K562 (cell line): ENCODE measurements at regions not wholly inside any gene's neighbourhood (a gene's known extent, or its start where the extent isn't known, plus 50 kb on each side); places are given as distances from the start of the nearest gene placed in this dataset.

Source experiments
- ATAC-seq: fragments of 200-7000 bp; cut with Tn5 transposase; 3 replicates; pipeline ENCODE4 v1.9.1; 2020; ENCODE audit warnings: moderate library complexity
- BruUV-seq: library from RNA; stranded (reverse); fragments of 400-500 nt; replicated peaks from 2 replicates; lab custom pipeline; 2021; lab: Mats Ljungman, UMichigan
- CTCF ChIA-PET: fragments of 300-600 bp; formaldehyde crosslinking; extraction: SDS; loops from one replicate; lab custom pipeline; 2021; ENCODE audit warnings: low intra/inter-chr PET ratio; lab: Yijun Ruan, JAX
- POLR2A ChIA-PET: fragments of 300-600, 350-650 bp; sonication (Branson Sonifier 250); formaldehyde crosslinking; extraction: SDS; loops from one replicate; lab custom pipeline; 2021; ENCODE audit warnings: antibody characterized with exemption, inconsistent platforms; lab: Yijun Ruan, JAX
- DNase-seq, 4 experiments: peaks; one replicate each; pipeline versions ENCODE4 v3.0.0 to v3.0.0-alpha.2; 2011 to 2018; ENCODE audit warnings: low spot score in 3 of 4, mixed read lengths in 3 of 4; ENCODE audit errors: extremely low read depth in 1 of 4
- FAIRE-seq: peaks from 2 replicates; lab custom pipeline; 2011; peaks lifted over from hg19 to GRCh38; lab: Jason Lieb, UNC
- H2AFZ ChIP-seq: 2 replicates; pipeline ENCODE4 v1.6.0; 2011; ENCODE audit warnings: low read depth, low read length, control low read depth, inconsistent platforms
- H3K27ac ChIP-seq: fragments of 200-600 bp; 3 replicates; pipeline ENCODE4 v1.8.0; 2011; ENCODE audit warnings: low read depth, mild to moderate bottlenecking, control low read depth, inconsistent platforms, low read length, moderate library complexity, mixed read lengths; ENCODE audit errors: extremely low read depth
- H3K27me3 ChIP-seq, 2 experiments: fragments of 300-600 bp in 1 of 2; 2 replicates in 1 of 2; 3 replicates in 1 of 2; pipeline versions ENCODE4 v1.6.0 to v1.8.0; 2011; ENCODE audit warnings: inconsistent platforms in 2 of 2, low read length in 2 of 2, mild to moderate bottlenecking in 1 of 2, mixed read lengths in 1 of 2, moderate library complexity in 1 of 2; ENCODE audit not compliant: control insufficient read depth in 2 of 2, insufficient read depth in 2 of 2
- H3K36me3 ChIP-seq: fragments of 300-600 bp; 3 replicates; pipeline ENCODE4 v1.8.0; 2011; ENCODE audit warnings: mild to moderate bottlenecking, low read length, inconsistent platforms; ENCODE audit not compliant: control insufficient read depth, insufficient read depth
- H3K4me1 ChIP-seq, 2 experiments: fragments of 200-600 bp in 1 of 2; replicated peaks in 1 of 2; 2 replicates in 1 of 2; 3 replicates in 1 of 2; pipeline versions ENCODE4 v1.5.1 to v1.8.0; 2011; ENCODE audit warnings: inconsistent platforms in 2 of 2, low read length in 2 of 2, mild to moderate bottlenecking in 1 of 2, mixed read lengths in 1 of 2, moderate library complexity in 1 of 2; ENCODE audit not compliant: control insufficient read depth in 2 of 2, insufficient read depth in 2 of 2
- H3K4me2 ChIP-seq: 2 replicates; pipeline ENCODE4 v1.6.1; 2011; ENCODE audit warnings: low read length, control low read depth, inconsistent platforms, mixed read lengths; ENCODE audit not compliant: insufficient read depth
- H3K4me3 ChIP-seq: fragments of 200-600 bp; sonication (generic), shearing (Covaris generic); 2 replicates; pipeline ENCODE4 v1.5.1; 2016; ENCODE audit warnings: control low read depth, inconsistent platforms
- H3K79me2 ChIP-seq: fragments of 200-600 bp; 3 replicates; pipeline ENCODE4 v1.8.0; 2011; ENCODE audit warnings: low read length, inconsistent platforms; ENCODE audit not compliant: control insufficient read depth, insufficient read depth
- H3K9ac ChIP-seq, 2 experiments: 2 replicates each; pipeline versions ENCODE4 v1.6.0 to v1.6.1; 2011; ENCODE audit warnings: low read depth in 2 of 2, low read length in 2 of 2, control low read depth in 1 of 2, inconsistent platforms in 1 of 2, mild to moderate bottlenecking in 1 of 2, mixed read lengths in 1 of 2; ENCODE audit not compliant: insufficient read depth in 1 of 2
- H3K9me1 ChIP-seq: one replicate; pipeline ENCODE4 v1.6.0; 2011; ENCODE audit warnings: inconsistent platforms, mild to moderate bottlenecking, low read length, moderate library complexity; ENCODE audit not compliant: control insufficient read depth, insufficient read depth
- H3K9me3 ChIP-seq: replicated peaks from 2 replicates; pipeline ENCODE4 v1.5.1; 2011; ENCODE audit warnings: low read depth, low read length, inconsistent platforms; ENCODE audit not compliant: control insufficient read depth, insufficient read depth
- H4K20me1 ChIP-seq: replicated peaks from 2 replicates; pipeline ENCODE4 v1.6.1; 2011; ENCODE audit warnings: low read length, inconsistent platforms, mixed read lengths; ENCODE audit not compliant: control insufficient read depth, insufficient read depth
- EHMT2 ChIP-seq: fragments of 450-650 bp; IDR thresholded peaks from 2 replicates; pipeline ENCODE4 v1.6.1; 2018; ENCODE audit warnings: antibody characterized with exemption
- HEY1 ChIP-seq: fragments of 250-450 bp; sonication (Bioruptor Pico); IDR thresholded peaks from 2 replicates; pipeline ENCODE4 v1.5.0; 2020; ENCODE audit warnings: mild to moderate bottlenecking, moderate library complexity, borderline replicate concordance
- KLF6 ChIP-seq: fragments of 250-450 bp; sonication (Bioruptor Pico); IDR thresholded peaks from 2 replicates; pipeline ENCODE4 v1.4.0; 2020; ENCODE audit warnings: mild to moderate bottlenecking, moderate library complexity, borderline replicate concordance
- NCOA6 ChIP-seq: fragments of 450-650 bp; IDR thresholded peaks from 2 replicates; pipeline ENCODE4 v1.6.1; 2017; ENCODE audit warnings: mild to moderate bottlenecking
- TAF9B ChIP-seq: fragments of 450-650 bp; IDR thresholded peaks from 2 replicates; pipeline ENCODE4 v1.6.1; 2018; ENCODE audit warnings: mild to moderate bottlenecking; ENCODE audit not compliant: partially characterized antibody
- ZNF232 ChIP-seq: sonication (generic); formaldehyde crosslinking; IDR thresholded peaks from 2 replicates; pipeline ENCODE4 v1.8.0; 2022; ENCODE audit warnings: mild to moderate bottlenecking, missing genetic modification reagents
- ZNF696 ChIP-seq: fragments of 250-450 bp; sonication (Bioruptor Pico); conservative IDR thresholded peaks from 2 replicates; pipeline ENCODE4 v1.4.0; 2020; ENCODE audit warnings: mild to moderate bottlenecking, moderate library complexity
- WGBS: fragments of 100-300 bp; shearing (Covaris generic); methylation state at CpG from one replicate; pipeline ENCODE4 v1.1.6; 2016; ENCODE audit warnings: low coverage, mixed read lengths; ENCODE audit not compliant: insufficient coverage; ENCODE audit errors: missing lambda C conversion rate; 5-methylcytosine and 5-hydroxymethylcytosine counted together
- in situ Hi-C: fragments of 300-500 bp; cut with MboI; formaldehyde crosslinking; loops from 4 replicates; pipeline ENCODE4 v1.15.0; 2018; ENCODE audit warnings: inconsistent platforms, mixed read lengths
- intact Hi-C: fragments of 100-400 bp; cut with micrococcal nuclease; formaldehyde crosslinking; loops from 2 replicates; pipeline ENCODE4 v1.14.2; 2022
- TF ChIP-seq, protein P1 (sequence below), 2 experiments: fragments of 450-650 bp in 1 of 2; sonication (generic) in 1 of 2; formaldehyde crosslinking in 1 of 2; IDR thresholded peaks in 1 of 2; conservative IDR thresholded peaks in 1 of 2; 2 replicates each; pipeline versions ENCODE4 v1.6.1 to v1.8.1; 2016 to 2023; ENCODE audit warnings: mild to moderate bottlenecking in 2 of 2, moderate library complexity in 2 of 2, inconsistent platforms in 1 of 2, missing genetic modification reagents in 1 of 2
- TF ChIP-seq, protein P2 (sequence below): sonication (generic); formaldehyde crosslinking; IDR thresholded peaks from 2 replicates; pipeline ENCODE4 v1.9.0; 2022; ENCODE audit warnings: mild to moderate bottlenecking, missing genetic modification reagents
- TF ChIP-seq, protein P3 (sequence below): sonication (generic); formaldehyde crosslinking; IDR thresholded peaks from 2 replicates; pipeline ENCODE4 v1.8.0; 2022; ENCODE audit warnings: mild to moderate bottlenecking, missing genetic modification reagents

DNA sequence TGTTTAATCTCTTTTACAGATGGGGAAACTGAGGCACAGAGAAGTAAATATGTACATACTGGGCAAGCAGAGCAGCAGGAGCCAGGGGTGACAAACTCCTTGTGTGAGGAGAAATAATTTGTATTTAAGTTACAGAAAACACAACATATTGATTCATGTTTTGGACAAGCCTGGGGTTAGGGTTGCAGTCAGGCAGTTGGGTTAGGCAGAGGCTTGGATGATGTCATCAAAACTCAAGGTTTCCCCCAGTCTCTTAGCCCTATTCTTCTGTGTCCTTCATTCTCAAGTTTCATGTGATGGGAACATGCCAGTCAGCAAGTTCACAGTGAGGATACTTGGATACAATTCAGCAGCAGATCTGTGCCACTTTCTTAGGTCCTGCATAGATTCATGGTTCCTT, 181.4 kb downstream of the CXCL12 start:
- intact Hi-C loops, result no loop called here
- Histone ChIP-seq H3K4me2 (no peak overlapping the region), H3K4me3 (no peak overlapping the region), H3K4me1 (no peaks in the 10 kb centered on the region), H3K9ac (no peak overlapping the region)
- POLR2A ChIA-PET, result no interaction called here
- TF ChIP-seq NCOA6, result no peak
- TF ChIP-seq, protein P1, sequence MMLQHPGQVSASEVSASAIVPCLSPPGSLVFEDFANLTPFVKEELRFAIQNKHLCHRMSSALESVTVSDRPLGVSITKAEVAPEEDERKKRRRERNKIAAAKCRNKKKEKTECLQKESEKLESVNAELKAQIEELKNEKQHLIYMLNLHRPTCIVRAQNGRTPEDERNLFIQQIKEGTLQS (IDR thresholded peaks at IDR 0.05), result peak; percentile 14; the same call in 1 of the 2 replicates
- TF ChIP-seq, protein P1 (CRISPR knock-in tag; conservative IDR thresholded peaks at IDR 0.05), result no peak
- TF ChIP-seq, all 486 proteins: peak for 1
- Histone ChIP-seq H3K9me1 (no peaks in the 10 kb centered on the region), H3K9me3 (no peaks in the 10 kb centered on the region), H4K20me1 (no peaks in the 10 kb centered on the region), H3K79me2 (no peaks in the 10 kb centered on the region), H3K27me3 (peaks cover 7 to 35% of the 10 kb centered on the region in 2 experiments; a peak in 3 of 5 replicates), H2AFZ (no peak overlapping the region), H3K36me3 (no peaks in the 10 kb centered on the region), H3K27ac (no peak overlapping the region)
- FAIRE-seq (peak; percentile 56), DNase-seq (no peak), ATAC-seq (no peak)
- in situ Hi-C loops, result no loop called here
- CTCF ChIA-PET, result no interaction called here
- no TSS peak for BruUV-seq

DNA sequence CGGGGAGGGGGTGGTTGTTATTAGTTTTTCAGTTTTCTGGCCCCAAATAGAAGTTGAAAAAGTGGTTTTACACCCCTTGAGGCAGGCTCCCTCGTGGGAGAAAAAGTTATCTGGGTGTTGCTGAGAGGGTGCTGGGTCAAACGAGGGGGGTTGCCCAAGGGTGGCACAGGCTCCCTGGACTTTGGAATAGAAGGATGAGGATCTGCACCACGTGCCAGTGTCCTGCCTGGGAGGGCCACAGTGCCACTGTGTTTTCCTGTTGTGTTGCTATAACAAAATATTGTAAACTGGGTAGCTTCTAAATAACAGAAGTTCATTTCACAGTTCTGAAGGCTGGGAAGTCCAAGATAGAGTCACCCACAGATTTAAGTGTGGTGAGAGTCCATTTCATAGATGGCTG, 181.9 kb downstream of the CXCL12 start:
- no TSS peak for BruUV-seq
- FAIRE-seq (no peak), DNase-seq (no peak), ATAC-seq (no peak)
- 0% methylated on average over 4 of the region's 4 CpGs for WGBS
- intact Hi-C loops, result no loop called here
- CTCF ChIA-PET, result no interaction called here
- H3K9ac ChIP-seq, result no peak overlapping the region
- no peaks in the 10 kb centered on the region for H4K20me1 ChIP-seq
- no peak overlapping the region for H3K27ac ChIP-seq
- no peak overlapping the region for H3K4me3 ChIP-seq
- peaks cover 7 to 37% of the 10 kb centered on the region in 2 experiments; a peak in 3 of 5 replicates for H3K27me3 ChIP-seq
- in situ Hi-C loops, result no loop called here
- no peak overlapping the region for H2AFZ ChIP-seq
- H3K79me2 ChIP-seq, result no peaks in the 10 kb centered on the region
- H3K36me3 ChIP-seq, result no peaks in the 10 kb centered on the region
- no peak for TF ChIP-seq ZNF696 (CRISPR knock-in tag)
- TF ChIP-seq, protein P2, sequence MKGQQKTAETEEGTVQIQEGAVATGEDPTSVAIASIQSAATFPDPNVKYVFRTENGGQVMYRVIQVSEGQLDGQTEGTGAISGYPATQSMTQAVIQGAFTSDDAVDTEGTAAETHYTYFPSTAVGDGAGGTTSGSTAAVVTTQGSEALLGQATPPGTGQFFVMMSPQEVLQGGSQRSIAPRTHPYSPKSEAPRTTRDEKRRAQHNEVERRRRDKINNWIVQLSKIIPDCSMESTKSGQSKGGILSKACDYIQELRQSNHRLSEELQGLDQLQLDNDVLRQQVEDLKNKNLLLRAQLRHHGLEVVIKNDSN (CRISPR knock-in tag), result no peak
- no peak for TF ChIP-seq TAF9B
- TF ChIP-seq KLF6 (CRISPR knock-in tag), result no peak
- no peak for TF ChIP-seq EHMT2
- TF ChIP-seq HEY1 (CRISPR knock-in tag), result no peak
- TF ChIP-seq, protein P3, sequence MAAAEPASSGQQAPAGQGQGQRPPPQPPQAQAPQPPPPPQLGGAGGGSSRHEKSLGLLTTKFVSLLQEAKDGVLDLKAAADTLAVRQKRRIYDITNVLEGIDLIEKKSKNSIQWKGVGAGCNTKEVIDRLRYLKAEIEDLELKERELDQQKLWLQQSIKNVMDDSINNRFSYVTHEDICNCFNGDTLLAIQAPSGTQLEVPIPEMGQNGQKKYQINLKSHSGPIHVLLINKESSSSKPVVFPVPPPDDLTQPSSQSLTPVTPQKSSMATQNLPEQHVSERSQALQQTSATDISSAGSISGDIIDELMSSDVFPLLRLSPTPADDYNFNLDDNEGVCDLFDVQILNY, result no peak
- TF ChIP-seq ZNF232 (CRISPR knock-in tag), result no peak
- POLR2A ChIA-PET, result interaction anchor here (0.7 kb wide), 1 partner anchor 39 kb away, joined by 3 read pairs; no protein-coding TSS in a partner anchor
- no peak overlapping the region for H3K4me2 ChIP-seq
- no peaks in the 10 kb centered on the region for H3K9me1 ChIP-seq
- H3K9me3 ChIP-seq, result no peaks in the 10 kb centered on the region
- no peaks in the 10 kb centered on the region for H3K4me1 ChIP-seq
